ENCODE measurements at regions not wholly inside any gene's neighbourhood (a gene's known extent, or its start where the extent isn't known, plus 50 kb on each side); places are given as distances from the start of the nearest gene placed in this dataset.

GRCh38 chr2:107334306-107334705, 448.3 kb upstream of the ST6GAL2 start:
- TF ChIP-seq CTCF (IDR thresholded peaks at IDR 0.05) (no peak), POLR2A (IDR thresholded peaks at IDR 0.05) (no peak)
- H3K27me3 ChIP-seq: no peaks in the 10 kb centered on the region

GRCh38 chr2:107336526-107336925, 450.6 kb upstream of the ST6GAL2 start:
- H3K27ac ChIP-seq: no peak overlapping the region
- no peaks in the 10 kb centered on the region for H3K4me1 ChIP-seq
- TF ChIP-seq POLR2A (IDR thresholded peaks at IDR 0.05): no peak
- TF ChIP-seq CTCF (IDR thresholded peaks at IDR 0.05): no peak
- H3K9me3 ChIP-seq: no peaks in the 10 kb centered on the region
- DNase-seq: no peak
- H3K36me3 ChIP-seq: no peaks in the 10 kb centered on the region
- no peaks in the 10 kb centered on the region for H3K27me3 ChIP-seq
- no peak overlapping the region for H3K4me3 ChIP-seq

More at GRCh38 chr2:107334306-107334705, 448.3 kb upstream of the ST6GAL2 start:
- Histone ChIP-seq H3K36me3 (no peaks in the 10 kb centered on the region), H3K4me3 (no peak overlapping the region), H3K9me3 (no peaks in the 10 kb centered on the region), H3K4me1 (no peaks in the 10 kb centered on the region), H3K27ac (no peak overlapping the region)
- DNase-seq: no peak

- Histone ChIP-seq H3K9me3 (no peaks in the 10 kb centered on the region), H3K4me3 (no peak overlapping the region), H3K4me1 (no peaks in the 10 kb centered on the region), H3K36me3 (no peaks in the 10 kb centered on the region), H3K27ac (no peak overlapping the region), H3K27me3 (no peaks in the 10 kb centered on the region)
- TF ChIP-seq CTCF (IDR thresholded peaks at IDR 0.05) (no peak), POLR2A (IDR thresholded peaks at IDR 0.05) (no peak)
- no peak for DNase-seq
These were observed 451.4 kb upstream of the ST6GAL2 start for GRCh38 chr2:107337209-107337898.

- no peaks in the 10 kb centered on the region for H3K27me3 ChIP-seq
- no peak overlapping the region for H3K27ac ChIP-seq
- no peak overlapping the region for H3K4me3 ChIP-seq
- DNase-seq: no peak
- H3K36me3 ChIP-seq: no peaks in the 10 kb centered on the region
- H3K4me1 ChIP-seq: no peaks in the 10 kb centered on the region
- TF ChIP-seq POLR2A (IDR thresholded peaks at IDR 0.05): no peak
- TF ChIP-seq CTCF (IDR thresholded peaks at IDR 0.05): no peak
- no peaks in the 10 kb centered on the region for H3K9me3 ChIP-seq
These were observed 452.1 kb upstream of the ST6GAL2 start for GRCh38 chr2:107338059-107338458.

- no peak for DNase-seq
- Histone ChIP-seq H3K27ac (no peak overlapping the region), H3K9me3 (no peaks in the 10 kb centered on the region), H3K4me3 (no peak overlapping the region), H3K36me3 (no peaks in the 10 kb centered on the region), H3K4me1 (no peaks in the 10 kb centered on the region), H3K27me3 (no peaks in the 10 kb centered on the region)
- TF ChIP-seq CTCF (IDR thresholded peaks at IDR 0.05): no peak
- no peak for TF ChIP-seq POLR2A (IDR thresholded peaks at IDR 0.05)
These were observed 452.6 kb upstream of the ST6GAL2 start for GRCh38 chr2:107338571-107338970.

- no peak for DNase-seq
- Histone ChIP-seq H3K36me3 (no peaks in the 10 kb centered on the region), H3K4me1 (no peaks in the 10 kb centered on the region), H3K27me3 (no peaks in the 10 kb centered on the region), H3K9me3 (no peaks in the 10 kb centered on the region), H3K4me3 (no peak overlapping the region), H3K27ac (no peak overlapping the region)
- TF ChIP-seq CTCF (IDR thresholded peaks at IDR 0.05) (no peak), POLR2A (IDR thresholded peaks at IDR 0.05) (no peak)
These were observed 455.0 kb upstream of the ST6GAL2 start for GRCh38 chr2:107340955-107341354.
